Effector memory CD8-positive, alpha-beta T cell (primary cell): ENCODE measurements at regions not wholly inside any gene's neighbourhood (a gene's known extent, or its start where the extent isn't known, plus 50 kb on each side); places are given as distances from the start of the nearest gene placed in this dataset.

Source experiments
- ATAC-seq: fragments of 150-1000 bp; cut with Tn5 transposase; replicated peaks from 2 replicates; pipeline ENCODE4 v1.10.0; 2021; ENCODE audit warnings: mild to moderate bottlenecking, moderate library complexity
- DNase-seq, 3 experiments: peaks; one replicate each; pipeline ENCODE4 v3.0.0; 2021
- H3K27ac Mint-ChIP-seq, 2 donors: one replicate each; pipeline ENCODE4 v1.8.0; 2022; ENCODE audit warnings: mild to moderate bottlenecking in 2 of 2, mixed read lengths in 2 of 2, moderate library complexity in 2 of 2
- H3K27me3 Mint-ChIP-seq, 2 donors: one replicate each; pipeline ENCODE4 v1.8.0; 2022; ENCODE audit warnings: mixed read lengths in 2 of 2
- H3K36me3 Mint-ChIP-seq: one replicate; pipeline ENCODE4 v1.8.0; 2022; ENCODE audit warnings: mild to moderate bottlenecking, moderate library complexity, mixed read lengths; ENCODE audit not compliant: insufficient read depth
- H3K4me1 Mint-ChIP-seq, 2 donors: one replicate each; pipeline ENCODE4 v1.8.0; 2022; ENCODE audit warnings: low read depth in 2 of 2, mixed read lengths in 2 of 2
- H3K4me3 Mint-ChIP-seq, 2 donors: one replicate each; pipeline ENCODE4 v1.8.0; 2022; ENCODE audit warnings: mild to moderate bottlenecking in 2 of 2, mixed read lengths in 2 of 2, moderate library complexity in 2 of 2
- H3K9me3 Mint-ChIP-seq, 2 donors: one replicate each; pipeline ENCODE4 v1.8.0; 2022; ENCODE audit warnings: mixed read lengths in 2 of 2

DNA sequence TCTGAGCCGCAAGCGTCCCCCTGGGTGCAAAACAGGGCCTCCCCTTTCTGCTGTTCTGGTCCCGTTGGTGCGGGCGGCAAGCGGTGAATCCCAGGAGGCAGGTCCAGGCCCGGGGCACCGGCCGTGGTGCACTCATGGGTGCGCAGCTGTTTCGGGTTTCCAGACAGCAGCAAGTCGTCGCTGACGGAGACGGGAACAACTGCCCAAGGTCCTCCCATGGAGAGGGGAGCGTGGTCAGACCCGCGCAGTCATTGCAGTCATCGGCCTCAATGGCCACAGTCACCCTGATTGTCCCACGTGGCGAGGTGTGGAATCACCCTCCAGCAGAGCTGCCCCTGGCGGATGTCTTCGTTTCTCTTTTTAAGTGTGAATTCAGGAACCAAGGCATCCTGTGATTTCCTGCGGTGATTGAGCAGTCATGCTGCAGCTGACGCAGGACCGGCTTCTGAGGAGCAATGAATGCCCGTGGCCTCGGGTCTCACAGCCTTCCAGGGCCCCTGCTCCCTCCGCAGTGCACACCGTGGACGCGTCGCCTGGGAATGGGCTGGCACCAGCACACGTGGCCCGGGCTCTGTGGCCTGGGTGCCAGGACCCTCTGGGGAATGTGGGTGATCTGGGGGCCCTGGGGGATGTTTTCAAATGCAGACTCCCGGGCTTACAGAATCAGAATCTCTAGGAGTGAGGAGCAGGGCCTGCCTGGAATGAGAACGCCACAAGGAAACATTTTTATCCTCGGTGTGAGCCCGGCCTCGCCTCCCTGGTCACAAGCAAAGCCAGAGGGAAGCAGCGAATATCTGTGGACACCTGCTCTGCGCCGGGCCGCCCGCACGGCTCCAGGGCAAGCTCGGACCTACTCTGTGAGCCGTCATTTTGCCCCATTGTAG is 244.2 kb upstream of the SALL3 start:
- no peak for DNase-seq
- H3K4me1 Mint-ChIP-seq, result peaks cover 0 to 7% of the 10 kb centered on the region in 2 donors
- ATAC-seq, result no peak
- peaks cover 0 to 14% of the 10 kb centered on the region in 2 donors for H3K27me3 Mint-ChIP-seq
- H3K36me3 Mint-ChIP-seq, result no peaks in the 10 kb centered on the region
- H3K9me3 Mint-ChIP-seq, result no peaks in the 10 kb centered on the region
- H3K4me3 Mint-ChIP-seq, result no peak overlapping the region
- no peak overlapping the region for H3K27ac Mint-ChIP-seq

- no peaks in the 10 kb centered on the region for H3K9me3 Mint-ChIP-seq
- peaks cover 0 to 14% of the 10 kb centered on the region in 2 donors for H3K27me3 Mint-ChIP-seq
- DNase-seq, result no peak
- no peak for ATAC-seq
- H3K4me3 Mint-ChIP-seq, result no peak overlapping the region
- H3K36me3 Mint-ChIP-seq, result no peaks in the 10 kb centered on the region
- H3K4me1 Mint-ChIP-seq, result no peaks in the 10 kb centered on the region
- no peak overlapping the region for H3K27ac Mint-ChIP-seq
These were observed 243.5 kb upstream of the SALL3 start for GRCh38 chr18:78736015-78736690.

DNA sequence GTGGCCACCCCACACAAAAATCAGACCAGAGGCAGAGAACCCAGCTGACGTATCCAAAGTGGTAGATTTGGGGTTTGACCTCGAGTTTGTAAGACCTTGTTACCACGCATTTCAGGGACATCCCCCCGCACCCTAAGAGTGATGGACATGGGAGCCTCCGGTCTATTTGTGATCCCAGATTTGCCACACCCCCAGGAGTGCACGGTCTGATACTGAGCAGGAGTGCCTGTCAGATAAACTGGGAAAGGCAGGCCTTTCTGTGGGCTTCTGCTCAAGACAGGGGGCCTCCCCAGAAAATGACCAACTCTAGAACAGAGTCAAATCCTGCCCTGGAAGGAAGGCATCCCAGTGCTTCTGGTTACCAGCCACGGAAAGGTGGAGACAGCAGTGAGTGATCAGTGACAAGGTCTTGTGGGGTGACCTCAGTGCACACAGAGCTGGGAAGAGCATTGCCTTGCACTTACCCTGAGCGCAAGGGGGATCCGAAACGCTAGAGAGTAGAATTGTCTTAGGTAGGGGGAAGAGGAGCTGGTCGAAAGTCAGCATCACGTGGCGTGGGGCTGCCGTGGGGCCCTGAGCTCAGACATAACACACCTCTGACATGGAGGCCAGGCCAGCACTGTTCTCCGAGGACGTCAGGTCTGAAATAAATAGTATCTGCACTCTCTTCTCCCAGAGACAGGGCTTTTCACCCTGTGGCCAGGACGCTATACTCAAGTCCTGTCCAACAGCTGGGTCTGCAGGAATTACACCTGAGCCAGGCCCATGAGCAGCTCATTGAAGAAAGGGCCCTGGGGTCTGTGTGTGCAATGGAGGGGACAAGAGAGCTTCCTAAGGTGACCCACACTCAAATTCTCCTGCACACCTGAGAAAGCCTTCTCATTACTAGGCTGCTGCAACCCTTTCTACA is 242.4 kb upstream of the SALL3 start:
- Mint-ChIP-seq H3K4me1 (no peaks in the 10 kb centered on the region), H3K4me3 (no peak overlapping the region), H3K36me3 (no peaks in the 10 kb centered on the region), H3K27ac (no peak overlapping the region), H3K9me3 (no peaks in the 10 kb centered on the region), H3K27me3 (peaks cover 6 to 14% of the 10 kb centered on the region in 2 donors)
- no peak for ATAC-seq
- DNase-seq, result no peak

- ATAC-seq (no peak), DNase-seq (no peak)
- Mint-ChIP-seq H3K4me3 (no peak overlapping the region), H3K36me3 (no peaks in the 10 kb centered on the region), H3K9me3 (no peaks in the 10 kb centered on the region), H3K27me3 (peaks cover 6 to 7% of the 10 kb centered on the region in 2 donors), H3K27ac (no peak overlapping the region), H3K4me1 (no peaks in the 10 kb centered on the region)
These were observed 241.4 kb upstream of the SALL3 start for GRCh38 chr18:78738076-78738690.

DNA sequence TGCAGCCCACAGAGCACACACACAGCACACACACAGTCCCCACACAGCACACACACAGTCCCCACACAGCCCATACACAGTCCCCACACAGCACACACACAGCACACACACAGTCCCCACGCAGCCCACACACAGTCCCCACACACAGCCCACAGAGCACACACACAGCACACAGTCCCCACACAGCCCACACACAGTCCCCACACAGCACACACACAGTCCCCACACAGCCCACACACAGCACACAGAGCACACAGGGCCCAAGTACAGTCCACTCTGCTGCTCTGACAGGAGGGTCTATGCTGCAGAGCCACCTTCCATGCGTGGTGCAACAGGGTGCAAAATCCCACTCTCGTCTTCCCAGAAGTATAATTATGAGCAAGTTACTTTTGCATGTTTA is 240.5 kb upstream of the SALL3 start:
- H3K27me3 Mint-ChIP-seq, result peaks cover 0 to 7% of the 10 kb centered on the region in 2 donors

DNA sequence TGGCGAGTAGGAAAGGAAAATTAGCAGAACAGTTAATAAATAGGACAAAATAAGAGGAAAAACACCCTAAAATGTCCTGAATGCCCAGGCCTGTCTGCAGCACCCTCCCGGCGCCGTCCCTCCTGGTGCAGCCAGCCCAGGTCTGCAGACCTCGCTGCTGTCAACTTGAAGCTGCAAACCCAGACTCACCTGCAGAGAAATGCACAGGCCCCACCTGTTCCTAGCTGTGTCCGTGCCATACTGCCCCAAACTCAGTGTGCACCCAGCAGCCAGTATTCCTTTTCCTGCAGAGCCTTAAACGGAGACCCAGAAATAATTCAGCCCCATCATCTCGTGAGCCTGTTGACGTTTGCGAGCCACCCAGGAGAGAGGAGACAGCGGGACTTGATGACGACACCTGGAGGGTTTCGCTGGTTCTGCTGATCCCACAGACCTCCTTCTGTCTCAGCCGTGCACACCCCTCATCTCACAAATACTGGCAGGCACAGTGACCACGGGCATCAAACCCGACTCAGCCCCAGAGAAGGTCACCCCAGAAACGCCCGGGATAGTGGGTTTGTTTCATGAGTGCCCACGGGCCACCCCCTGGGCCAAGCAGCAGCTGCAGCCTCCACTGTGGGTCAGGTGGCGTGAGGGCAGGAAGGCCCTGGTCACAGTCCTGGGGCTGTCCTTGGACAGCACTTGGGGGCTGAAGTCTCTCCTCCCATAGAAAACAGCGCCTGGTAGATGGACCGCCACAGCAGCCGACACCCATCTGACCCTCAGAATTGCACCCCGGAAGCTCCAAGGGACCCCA is 239.5 kb upstream of the SALL3 start:
- Mint-ChIP-seq H3K4me1 (peaks cover 0 to 5% of the 10 kb centered on the region in 2 donors), H3K36me3 (no peaks in the 10 kb centered on the region), H3K27ac (no peak overlapping the region), H3K9me3 (no peaks in the 10 kb centered on the region), H3K4me3 (no peak overlapping the region), H3K27me3 (peaks cover 0 to 7% of the 10 kb centered on the region in 2 donors)
- DNase-seq, result no peak
- ATAC-seq, result no peak

More for the DNA sequence above, 240.5 kb upstream of the SALL3 start:
- DNase-seq, result no peak
- no peak for ATAC-seq
- no peak overlapping the region for H3K4me3 Mint-ChIP-seq
- no peak overlapping the region for H3K27ac Mint-ChIP-seq
- no peaks in the 10 kb centered on the region for H3K9me3 Mint-ChIP-seq
- H3K4me1 Mint-ChIP-seq, result peaks cover 0 to under 1% of the 10 kb centered on the region in 2 donors
- H3K36me3 Mint-ChIP-seq, result no peaks in the 10 kb centered on the region

DNA sequence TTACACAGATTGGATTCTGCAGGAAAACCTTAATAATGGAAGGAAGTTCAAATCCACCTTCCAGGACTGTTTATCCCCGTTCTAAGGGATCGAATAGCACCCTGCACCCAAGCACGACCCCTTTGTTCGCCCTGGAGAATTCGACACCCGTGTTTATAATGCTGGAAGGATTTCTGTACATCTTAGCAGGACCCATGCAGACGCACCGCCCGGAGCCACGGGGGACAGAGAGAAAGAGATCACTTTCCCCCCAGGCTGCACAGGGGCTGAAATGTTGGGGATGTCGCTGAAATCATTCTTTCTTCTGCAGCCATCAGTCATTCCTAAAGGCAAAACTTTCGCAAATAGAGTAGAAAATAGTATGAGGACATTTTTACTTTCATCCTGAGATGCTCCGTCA is 238.7 kb upstream of the SALL3 start:
- no peaks in the 10 kb centered on the region for H3K36me3 Mint-ChIP-seq
- no peaks in the 10 kb centered on the region for H3K9me3 Mint-ChIP-seq
- peaks cover 0 to 7% of the 10 kb centered on the region in 2 donors for H3K27me3 Mint-ChIP-seq
- no peak overlapping the region for H3K4me3 Mint-ChIP-seq
- ATAC-seq (no peak), DNase-seq (no peak)
- no peak overlapping the region for H3K27ac Mint-ChIP-seq
- peaks cover 0 to 5% of the 10 kb centered on the region in 2 donors for H3K4me1 Mint-ChIP-seq

DNA sequence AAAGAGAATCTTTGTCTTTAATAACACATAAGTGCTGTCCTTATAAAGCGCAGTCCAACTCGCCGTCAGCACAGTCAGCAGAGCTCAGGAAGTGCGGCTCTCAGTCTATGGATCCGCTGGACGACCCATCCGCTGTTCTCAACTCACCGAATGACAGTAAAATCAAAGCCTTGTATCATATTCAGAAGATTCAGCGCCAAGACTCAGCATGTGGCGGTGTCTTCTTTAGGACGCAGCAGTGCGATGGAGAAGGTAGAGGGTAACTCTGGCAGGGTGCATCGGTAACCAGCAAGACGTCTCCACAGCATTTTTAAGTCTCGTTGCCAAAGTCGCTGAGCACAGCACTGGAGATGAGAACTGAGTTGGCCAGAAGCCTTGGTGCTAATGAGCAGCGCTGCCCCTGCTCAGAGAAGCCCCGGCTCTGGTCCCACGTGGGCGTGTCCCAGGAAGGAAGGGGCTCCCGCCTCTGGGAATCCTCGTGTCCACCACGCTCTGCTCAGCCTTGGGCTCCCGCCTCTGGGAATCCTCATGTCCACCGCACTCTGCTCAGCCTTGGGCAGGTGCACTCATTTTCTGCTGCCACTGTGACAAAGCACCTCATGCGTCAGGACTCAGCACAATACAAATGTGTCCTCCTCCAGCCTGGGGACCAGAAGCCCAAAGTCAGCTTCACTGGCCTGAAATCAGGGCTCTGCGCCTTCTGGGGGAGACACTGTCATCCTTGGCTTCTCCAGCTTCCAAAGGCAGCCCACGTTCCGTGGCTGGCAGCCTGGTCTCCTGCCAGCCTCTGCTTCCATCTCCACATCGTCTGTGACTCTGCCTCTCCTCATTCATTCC is 238.0 kb upstream of the SALL3 start:
- H3K4me1 Mint-ChIP-seq, result peaks cover 0 to 5% of the 10 kb centered on the region in 2 donors
- H3K27ac Mint-ChIP-seq, result no peak overlapping the region
- DNase-seq (no peak), ATAC-seq (no peak)
- H3K27me3 Mint-ChIP-seq, result peaks cover 0 to 7% of the 10 kb centered on the region in 2 donors
- no peak overlapping the region for H3K4me3 Mint-ChIP-seq
- H3K9me3 Mint-ChIP-seq, result no peaks in the 10 kb centered on the region
- no peaks in the 10 kb centered on the region for H3K36me3 Mint-ChIP-seq

GRCh38 chr18:78742218-78742745 is 237.3 kb upstream of the SALL3 start:
- no peak overlapping the region for H3K4me3 Mint-ChIP-seq
- H3K36me3 Mint-ChIP-seq, result no peaks in the 10 kb centered on the region
- H3K9me3 Mint-ChIP-seq, result no peaks in the 10 kb centered on the region
- H3K27me3 Mint-ChIP-seq, result peaks cover 0 to 12% of the 10 kb centered on the region in 2 donors
- no peak overlapping the region for H3K27ac Mint-ChIP-seq
- DNase-seq (no peak), ATAC-seq (no peak)
- H3K4me1 Mint-ChIP-seq, result peaks cover 0 to 5% of the 10 kb centered on the region in 2 donors

DNA sequence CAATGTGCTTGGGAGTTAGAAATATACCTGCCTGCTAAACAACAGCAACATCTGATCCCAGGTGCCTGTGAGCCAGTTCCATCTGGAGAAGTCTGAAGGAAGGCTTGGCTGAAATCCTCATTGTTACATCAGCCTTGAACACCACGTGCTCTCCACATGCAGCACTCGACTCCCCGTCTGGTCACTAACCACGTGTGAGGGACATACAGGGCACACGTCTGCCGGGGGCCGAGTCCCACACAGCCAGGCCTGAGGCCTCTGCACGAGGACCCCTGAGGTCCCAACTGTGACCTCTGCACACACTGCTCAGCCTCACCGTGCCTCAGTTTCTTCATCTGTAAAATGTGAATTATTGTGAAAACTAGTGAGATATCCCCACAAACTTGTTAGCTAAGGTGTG is 236.5 kb upstream of the SALL3 start:
- Mint-ChIP-seq H3K4me3 (no peak overlapping the region), H3K36me3 (no peaks in the 10 kb centered on the region), H3K27ac (no peak overlapping the region), H3K4me1 (peaks cover 0 to 5% of the 10 kb centered on the region in 2 donors), H3K9me3 (no peaks in the 10 kb centered on the region), H3K27me3 (peaks cover 0 to 13% of the 10 kb centered on the region in 2 donors)
- DNase-seq (no peak), ATAC-seq (no peak)

DNA sequence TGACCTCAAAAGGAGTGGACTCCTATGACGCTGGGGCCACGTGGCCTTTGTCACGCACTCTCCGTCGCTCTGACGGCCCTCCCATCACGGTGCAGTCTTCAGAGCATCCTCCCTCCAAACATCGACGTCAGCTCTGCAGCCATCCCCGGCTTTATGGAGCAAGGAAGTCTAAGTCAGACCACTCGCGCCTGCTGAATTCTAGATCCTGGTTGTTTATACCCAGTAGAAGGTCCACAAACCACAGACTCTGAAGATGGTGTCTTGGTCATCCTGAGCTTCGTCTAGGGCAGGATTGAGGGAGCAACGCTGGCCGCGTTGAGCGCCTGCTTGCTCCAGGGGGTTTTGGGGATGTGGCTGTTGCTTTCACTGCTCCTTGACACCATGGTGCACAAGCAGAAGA is 228.0 kb upstream of the SALL3 start:
- Mint-ChIP-seq H3K27me3 (peaks cover 0 to 6% of the 10 kb centered on the region in 2 donors), H3K27ac (no peak overlapping the region), H3K9me3 (no peaks in the 10 kb centered on the region), H3K36me3 (no peaks in the 10 kb centered on the region), H3K4me3 (no peak overlapping the region), H3K4me1 (no peaks in the 10 kb centered on the region)
- DNase-seq, result no peak
- no peak for ATAC-seq
